Stimulated activated CD4-positive, alpha-beta T cell treated with anti-CD3 and anti-CD28 coated beads, Interleukin-2, amount 100 ng/mL, for 24 hours (primary cell): ENCODE measurements at regions not wholly inside any gene's neighbourhood (a gene's known extent, or its start where the extent isn't known, plus 50 kb on each side); places are given as distances from the start of the nearest gene placed in this dataset.

Experiments
- DNase-seq, 2 donors: peaks; one replicate each; pipeline ENCODE4 v3.0.0-alpha.2; 2020

DNA sequence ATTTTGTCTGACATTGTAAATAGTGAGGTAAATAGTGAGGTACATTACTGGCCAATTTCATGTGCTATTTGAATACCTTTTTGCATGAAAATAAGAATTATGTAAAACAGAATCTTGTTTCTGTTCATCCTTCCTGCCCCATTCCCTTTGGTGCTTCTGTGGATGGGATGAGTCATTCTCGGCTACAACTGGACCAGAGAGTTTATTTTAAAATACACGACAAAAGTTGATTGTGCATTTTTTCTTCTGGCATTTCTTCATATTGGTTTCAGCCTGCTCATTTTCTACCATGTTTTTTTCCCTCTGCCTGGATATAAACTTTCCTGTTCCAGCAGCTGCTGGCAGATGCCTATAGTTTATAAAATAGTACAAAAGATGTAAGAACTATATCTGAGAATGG, 107.5 kb downstream of the CYSLTR2 start:
- no peak for DNase-seq

- peak; percentile 80 to 92 for DNase-seq
These were observed 115.5 kb downstream of the CYSLTR2 start for GRCh38 chr13:48769107-48769704.

- DNase-seq = no peak
These were observed 116.6 kb downstream of the CYSLTR2 start for GRCh38 chr13:48770372-48770771.

DNA sequence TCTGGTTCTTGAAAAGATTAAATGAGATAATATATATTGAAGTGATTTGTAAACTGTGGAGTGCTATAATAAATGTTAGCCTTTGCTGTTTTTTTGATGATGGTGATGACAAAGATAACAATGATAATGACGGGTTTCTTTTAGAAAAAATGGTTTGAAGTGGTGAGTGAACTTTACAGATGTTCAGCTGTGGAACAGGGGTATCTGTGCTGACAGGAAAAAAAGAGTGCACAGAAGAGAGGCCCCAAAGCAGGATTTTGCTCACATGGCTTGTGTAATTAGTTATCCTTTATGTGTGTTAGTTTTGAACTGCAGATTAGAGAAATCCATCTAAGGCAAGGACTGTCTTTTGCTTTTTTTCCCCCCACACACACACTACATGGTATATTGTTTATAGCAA, 119.2 kb downstream of the CYSLTR2 start:
- DNase-seq = no peak

DNA sequence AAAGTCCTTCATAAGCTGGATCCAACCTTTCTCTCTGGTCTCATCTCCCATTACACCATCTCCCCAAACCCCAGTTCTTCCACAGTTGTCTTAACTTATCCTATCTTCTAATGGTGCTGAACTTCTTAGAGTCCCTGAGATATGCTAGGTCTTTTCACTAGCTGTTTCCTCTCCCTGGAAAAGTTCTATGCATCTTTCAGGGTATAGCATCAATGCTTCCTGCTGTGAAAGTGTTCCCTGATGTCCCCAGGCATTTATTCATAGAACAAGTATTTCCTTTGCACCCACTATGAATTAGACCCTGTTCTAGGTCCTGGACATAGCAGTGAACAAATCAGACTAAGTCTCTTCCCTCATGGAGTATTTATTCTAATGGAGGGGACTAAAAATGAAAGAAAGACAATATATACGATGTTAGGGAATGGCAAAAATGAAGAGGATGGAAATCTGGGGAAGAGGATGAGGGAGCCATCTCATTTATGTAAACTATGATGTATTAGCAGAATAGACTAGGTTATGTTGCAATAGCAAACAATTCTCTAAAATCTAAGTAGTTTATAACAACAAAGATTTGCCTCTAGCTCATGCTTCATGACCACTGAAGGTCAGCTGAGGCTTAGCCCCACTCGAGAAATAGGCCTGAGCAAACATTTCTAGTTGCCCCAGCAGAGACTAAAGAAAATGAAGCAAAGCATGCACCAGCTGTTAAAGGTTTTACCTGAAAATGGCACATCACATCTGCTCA, 120.0 kb downstream of the CYSLTR2 start:
- DNase-seq = no peak

GRCh38 chr13:48775285-48775684, 121.6 kb downstream of the CYSLTR2 start:
- no peak for DNase-seq

DNA sequence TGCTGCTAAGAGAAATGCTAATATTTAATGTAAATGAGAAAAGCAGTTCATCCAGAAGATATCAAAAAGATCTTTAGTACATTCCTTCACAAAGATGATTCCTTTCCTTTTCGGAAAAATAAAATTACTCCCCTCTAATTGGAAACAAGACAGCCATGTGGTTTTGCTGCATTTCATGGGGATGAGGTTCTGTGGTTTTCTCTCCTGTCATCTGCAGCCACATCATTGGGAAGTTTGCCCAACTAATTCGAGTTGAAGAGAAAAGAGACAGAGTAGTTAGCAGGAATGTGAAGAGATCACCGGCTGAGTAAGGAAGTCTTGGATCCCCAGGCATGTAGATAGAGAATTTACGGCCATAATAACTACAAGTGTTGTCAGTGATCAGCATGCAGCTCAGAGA, 122.1 kb downstream of the CYSLTR2 start:
- no peak for DNase-seq

GRCh38 chr13:48776401-48776800, 122.7 kb downstream of the CYSLTR2 start:
- no peak for DNase-seq

DNA sequence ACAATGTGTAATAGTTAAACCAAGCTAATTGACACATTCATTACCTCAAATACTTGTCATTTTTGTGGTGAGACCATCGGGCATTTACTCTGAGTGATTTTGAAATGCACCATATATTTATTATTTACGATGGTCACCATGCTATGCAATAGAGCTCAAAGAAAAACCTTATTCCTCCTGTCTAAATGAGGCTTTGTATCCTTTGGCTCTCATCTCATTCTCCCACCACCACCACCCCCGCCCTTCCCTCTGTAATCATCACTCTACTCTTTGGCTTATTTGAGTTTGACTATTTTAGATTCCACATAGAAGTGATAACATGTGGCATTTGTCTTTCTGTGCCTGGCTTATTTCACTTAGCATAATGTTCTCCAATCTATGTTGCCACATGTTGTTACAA, 124.9 kb downstream of the CYSLTR2 start:
- DNase-seq = no peak

DNA sequence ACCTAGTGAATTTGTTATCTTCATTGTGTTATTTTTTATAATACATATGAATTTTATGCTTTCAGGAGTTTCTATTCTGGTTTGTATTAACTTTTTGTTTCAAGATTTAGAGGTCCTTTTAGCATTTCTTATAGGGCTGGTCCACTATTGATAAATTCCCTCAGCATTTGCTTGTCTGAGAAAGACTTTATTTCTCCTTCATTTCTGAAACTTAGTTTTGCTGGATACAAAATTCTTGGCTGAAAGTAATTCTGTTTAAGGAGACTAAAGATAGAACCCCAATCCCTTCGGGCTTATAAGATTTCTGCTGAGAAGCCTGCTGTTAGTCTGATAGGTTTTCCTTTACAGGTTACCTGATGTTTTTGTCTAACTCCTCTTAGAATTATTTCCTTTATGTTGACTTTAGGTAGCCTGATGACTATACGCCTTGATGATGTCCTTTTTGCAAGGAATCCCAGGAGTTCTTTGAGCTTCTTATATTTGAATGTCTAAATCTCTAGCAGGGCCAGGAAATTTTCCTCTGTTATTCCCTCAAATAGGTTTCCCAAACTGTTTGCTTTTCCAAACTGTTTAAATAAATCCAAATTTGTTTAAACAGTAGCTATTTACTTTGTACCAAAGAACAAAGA, 127.1 kb downstream of the CYSLTR2 start:
- no peak for DNase-seq

GRCh38 chr13:48782429-48782840, 128.7 kb downstream of the CYSLTR2 start:
- no peak for DNase-seq

DNA sequence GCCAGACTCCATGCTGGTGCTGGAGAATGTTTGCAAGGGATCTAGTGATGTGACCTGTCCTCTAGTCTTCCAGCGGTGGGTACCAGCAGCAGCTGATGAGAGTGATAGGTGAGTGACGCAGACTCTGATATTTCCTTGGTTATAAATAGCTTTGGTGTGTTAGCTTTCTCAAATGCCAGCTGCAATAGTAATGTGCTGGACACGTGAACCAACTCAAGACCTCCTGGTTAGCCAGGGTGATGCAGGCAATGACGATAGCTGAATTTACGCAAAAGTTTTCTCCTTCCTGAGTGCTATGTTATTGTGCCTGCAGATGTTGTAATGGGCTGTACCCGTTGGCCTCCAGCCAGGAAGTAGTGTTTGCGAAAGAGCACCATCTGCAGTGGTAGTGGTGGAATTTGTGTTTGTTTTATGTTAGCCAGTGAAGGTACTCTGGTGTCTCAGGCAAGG, 129.5 kb downstream of the CYSLTR2 start:
- no peak for DNase-seq

DNA sequence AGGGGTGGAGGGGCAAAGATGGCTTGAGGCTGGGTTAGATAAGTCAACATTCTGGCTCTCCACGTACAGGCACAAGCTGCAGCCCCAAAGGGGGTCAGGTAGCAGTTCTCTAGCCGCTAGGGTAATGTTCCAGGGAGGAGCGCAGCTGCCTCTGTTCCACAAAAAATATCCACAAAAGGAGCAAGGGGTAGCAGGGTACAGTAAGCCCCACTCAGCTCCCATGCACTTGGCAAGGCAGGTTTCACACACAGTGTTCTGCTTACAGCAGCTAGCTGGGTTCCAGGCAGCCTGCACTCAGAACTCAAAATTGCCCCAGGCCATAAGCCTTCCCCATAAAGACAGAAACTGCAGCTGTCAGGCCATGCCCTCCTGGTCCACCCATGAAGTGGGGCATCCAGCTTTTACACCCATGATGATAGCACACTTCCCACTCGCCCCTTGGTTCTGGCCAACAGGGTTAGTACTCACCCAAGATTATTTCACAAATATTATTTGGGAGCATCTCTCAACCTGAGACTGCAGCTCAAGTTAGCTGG, 130.0 kb downstream of the CYSLTR2 start:
- no peak for DNase-seq

GRCh38 chr13:48784916-48785548, 131.3 kb downstream of the CYSLTR2 start:
- DNase-seq = no peak

- DNase-seq = no peak
These were observed 136.5 kb downstream of the CYSLTR2 start for GRCh38 chr13:48790199-48790598.

- no peak for DNase-seq
These were observed 137.2 kb downstream of the CYSLTR2 start for GRCh38 chr13:48790966-48791365.

DNA sequence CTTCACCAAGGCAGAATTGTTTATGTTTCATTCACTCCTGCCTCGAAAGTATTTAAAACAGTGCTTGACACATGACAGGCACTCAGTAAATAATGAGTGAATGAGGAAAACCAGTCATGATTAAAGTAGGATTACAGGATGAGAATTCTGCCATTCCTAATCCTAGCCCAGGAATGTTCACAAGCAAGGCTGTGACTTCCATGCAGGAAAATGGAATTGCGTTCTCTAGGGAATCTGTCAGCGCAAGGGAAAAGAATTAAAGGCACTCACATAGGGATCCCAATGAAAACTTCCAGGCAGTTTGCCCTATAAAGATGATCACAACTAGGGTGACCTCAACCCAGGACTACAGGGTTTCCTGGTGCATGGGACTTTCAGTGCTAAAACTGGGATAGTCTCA, 143.4 kb downstream of the CYSLTR2 start:
- DNase-seq = no peak

DNA sequence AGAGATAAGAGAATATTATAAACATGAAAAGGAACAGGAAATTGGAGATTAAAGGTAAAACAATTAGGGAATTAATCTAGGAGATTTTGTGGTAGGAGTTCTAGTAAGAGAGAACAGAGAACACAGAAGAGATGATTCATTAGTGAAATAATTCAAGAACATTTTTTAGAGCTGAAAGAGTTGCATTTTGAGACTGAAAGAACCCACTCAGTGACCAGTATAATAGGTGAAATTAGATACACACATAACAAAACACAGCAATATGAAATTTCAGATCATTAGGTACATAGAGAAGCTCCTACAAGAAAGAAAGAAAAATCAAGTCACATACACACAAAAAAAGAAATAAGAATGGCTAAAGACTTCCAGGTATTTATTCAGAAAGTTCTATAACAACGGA, 144.0 kb downstream of the CYSLTR2 start:
- no peak for DNase-seq

- DNase-seq = no peak
These were observed 144.5 kb downstream of the CYSLTR2 start for GRCh38 chr13:48798180-48798579.

DNA sequence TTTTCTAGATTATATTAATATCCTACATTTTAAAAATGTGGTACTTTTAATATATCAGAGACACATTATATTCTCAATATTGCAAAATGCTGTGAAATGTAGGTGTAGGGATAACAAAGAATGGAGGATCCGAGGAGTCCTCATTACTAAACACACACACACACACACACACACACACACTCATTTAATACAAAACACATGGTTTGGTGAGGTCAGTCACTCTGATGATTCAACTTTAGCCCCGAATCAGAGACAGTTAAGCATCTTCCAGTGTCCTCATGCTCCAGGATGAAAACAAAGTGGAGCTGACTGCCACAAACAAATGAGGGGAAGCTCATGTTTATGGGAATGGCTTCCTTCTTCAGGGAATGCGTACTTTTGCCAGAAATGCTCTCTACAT, 147.5 kb downstream of the CYSLTR2 start:
- no peak for DNase-seq

DNA sequence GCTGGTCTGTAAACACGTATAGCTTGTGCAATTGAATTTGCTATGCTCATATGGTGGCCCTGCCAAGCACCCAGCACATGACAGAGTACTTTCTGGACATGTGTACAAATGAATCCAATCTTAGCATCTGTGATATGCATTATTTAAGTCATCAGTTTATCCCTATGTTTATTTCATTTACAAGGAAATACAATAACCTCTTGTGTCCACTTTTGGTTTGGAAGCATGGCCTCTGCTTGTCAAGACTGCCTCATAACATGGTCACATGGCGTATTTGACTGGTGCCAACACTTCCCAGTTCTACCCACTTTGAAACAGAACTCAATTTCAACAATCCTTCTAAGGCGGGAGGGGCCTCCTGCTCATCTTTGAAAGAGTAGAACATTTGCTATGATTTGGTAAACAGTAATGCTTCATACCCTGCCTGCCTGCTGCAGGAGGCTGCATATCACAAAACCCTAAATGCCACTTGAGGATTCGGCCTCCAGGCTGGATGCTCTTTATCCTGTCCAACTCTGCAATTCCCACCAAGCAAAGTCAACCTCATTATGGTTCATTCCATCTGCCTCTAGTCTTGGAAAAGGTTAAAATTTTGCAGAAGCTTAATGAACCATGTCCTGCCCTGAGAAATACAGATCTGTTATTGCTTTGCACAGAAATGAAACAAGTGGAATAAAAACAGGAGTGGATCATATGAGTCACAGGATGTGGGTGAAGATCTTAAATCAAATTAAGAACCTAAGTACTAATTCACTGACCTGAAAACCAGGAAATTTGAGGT, 151.3 kb downstream of the CYSLTR2 start:
- DNase-seq = no peak

DNA sequence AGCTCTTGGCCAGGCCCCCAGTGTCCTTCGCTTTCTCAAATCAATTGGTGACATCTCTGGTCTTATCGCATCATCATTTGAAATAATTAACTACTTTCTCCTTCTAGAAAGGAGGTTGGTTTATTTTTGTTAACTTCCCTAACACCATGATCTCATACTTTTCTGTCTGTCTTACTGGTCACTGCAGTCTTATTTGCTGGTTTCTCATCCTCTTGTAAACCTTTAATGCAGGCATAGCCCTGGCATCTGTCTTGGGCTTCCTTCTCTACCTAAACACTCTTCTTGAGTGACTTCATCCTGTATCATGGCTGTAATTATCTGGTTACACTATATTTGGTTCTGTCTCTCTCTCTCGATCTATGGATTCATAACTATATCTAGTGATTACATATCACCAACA, 152.8 kb downstream of the CYSLTR2 start:
- DNase-seq = no peak

- no peak for DNase-seq
These were observed 155.0 kb downstream of the CYSLTR2 start for GRCh38 chr13:48808683-48809082.
